ENCODE measurements at regions not wholly inside any gene's neighbourhood (a gene's known extent, or its start where the extent isn't known, plus 50 kb on each side); places are given as distances from the start of the nearest gene placed in this dataset.

DNA sequence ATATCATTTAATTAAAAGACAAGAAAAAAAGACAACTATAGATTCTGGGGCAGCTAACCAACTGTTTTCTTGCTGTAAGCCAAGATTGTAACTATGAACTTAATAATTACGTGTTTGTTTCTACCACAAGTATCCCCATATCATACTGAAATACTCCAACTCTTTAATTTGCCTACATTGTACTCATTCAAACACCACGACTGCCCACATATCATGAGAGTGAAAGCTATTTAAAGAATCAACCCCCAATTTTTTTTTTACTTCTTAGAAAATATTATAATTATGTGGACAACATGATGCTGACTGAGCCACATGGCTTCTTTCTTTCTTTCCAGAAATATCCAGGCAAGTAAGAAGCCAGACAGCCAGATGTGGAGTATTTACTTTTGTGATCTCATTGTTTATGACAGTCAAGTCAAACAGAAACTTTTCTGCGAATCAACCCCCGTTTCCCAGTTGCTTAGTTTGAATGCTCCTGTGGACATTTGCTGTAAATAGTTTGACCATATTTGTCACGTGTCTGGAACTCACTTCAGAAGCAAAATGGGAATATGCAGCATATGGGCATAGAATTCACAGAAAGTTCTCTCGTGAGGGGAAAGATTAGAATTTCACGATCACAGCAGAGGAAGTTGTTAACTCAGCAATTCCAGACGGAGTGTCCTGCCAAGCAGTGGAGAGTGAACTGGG lies 126.8 kb upstream of the PSMD7 start:
- no peak for DNase-seq

DNA sequence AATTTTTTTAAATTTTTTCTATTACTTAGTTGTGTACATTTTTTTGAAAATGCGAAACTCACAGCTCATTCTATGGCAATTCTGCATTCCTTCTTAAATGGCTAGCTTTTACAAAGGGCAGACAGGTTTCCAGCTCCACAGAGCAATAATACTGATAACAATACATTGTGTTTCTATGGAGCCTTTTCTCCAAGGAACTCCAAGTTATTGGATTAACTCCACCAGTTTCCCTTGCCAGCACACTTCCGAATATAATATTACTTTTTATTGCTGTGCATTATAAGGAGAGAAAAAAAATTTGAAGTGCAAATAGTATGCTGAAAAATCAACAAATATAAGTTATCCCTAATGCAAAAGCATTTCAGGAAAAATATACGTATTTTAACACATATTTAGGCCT lies 127.5 kb upstream of the PSMD7 start:
- no peak for DNase-seq

DNA sequence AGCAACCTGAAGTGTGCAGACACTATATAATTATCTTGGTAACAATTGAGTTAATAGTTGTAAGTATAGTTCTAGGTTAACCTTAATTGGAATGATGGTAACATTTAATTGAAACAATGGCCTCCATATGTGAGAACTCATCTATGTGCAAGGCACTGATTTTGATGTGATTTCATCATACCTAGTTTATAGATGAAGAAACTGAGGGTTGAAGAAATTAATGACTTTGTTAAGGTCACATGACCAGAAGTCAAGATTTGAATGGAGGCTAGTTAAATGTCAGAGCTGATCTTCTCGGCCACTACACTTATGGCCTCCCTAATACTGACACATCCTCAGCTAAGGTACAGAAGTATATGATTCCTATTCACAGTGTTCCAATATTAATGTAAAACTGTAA lies 128.2 kb upstream of the PSMD7 start:
- no peak for DNase-seq

DNA sequence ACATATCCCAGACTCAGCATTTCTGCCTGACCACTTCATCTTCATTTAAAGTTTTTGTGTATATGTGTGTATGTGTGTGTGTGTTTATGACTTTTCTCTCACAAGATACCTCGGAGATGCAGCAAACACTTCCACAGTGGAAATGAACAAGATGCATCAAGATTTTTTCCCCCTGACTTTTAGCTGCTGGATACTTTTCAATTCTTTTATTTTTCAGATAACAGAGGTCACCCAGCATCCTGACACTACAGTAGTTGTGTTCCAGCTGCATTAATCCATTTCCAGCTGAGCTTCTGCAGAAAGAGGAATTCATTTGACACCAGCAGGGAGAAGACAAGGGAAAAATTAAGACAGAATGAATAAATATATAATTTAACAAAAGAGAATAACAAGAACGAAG lies 130.2 kb upstream of the PSMD7 start:
- DNase-seq, result no peak

DNA sequence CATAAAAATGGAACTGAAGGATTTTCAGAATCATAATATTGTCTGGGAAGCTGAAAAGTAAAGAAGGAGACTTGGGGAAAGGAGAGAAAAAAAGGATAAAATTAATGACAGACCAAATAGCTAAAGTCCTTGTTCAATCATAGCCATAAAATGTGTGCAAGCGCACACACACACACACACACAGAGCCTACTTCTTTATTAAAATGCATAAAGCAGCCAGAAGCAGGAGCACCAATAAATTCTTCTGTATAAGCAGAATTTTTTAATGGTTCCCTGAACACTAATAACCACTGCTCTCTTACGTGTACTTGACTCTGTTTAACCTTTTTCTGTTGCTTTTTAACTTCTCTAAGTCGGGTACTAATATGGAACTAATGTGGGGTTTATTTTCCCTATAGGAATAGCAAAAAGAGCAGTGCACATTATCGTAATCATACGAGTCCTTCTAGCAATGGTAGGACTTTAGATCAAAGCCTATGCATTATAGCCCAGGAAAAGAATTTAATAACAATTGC lies 131.0 kb upstream of the PSMD7 start:
- no peak for DNase-seq

DNA sequence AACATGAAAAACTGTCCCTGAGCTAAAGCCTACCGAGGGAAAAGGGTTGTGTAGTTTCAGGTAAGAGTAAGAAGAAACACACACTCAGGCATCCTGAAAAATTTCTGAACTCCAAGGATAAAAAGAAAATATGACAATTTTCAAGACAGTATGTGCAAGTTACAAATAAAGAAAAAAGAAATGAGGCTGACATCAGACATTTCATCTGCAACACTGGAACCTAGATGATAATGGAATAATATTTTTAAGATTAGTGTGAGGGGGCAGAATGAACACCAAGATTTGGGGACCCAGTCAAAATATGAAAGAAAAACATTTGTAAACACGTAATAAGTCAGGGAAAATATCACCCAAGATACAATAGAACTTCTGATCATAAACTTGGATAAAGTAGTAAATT lies 135.9 kb upstream of the PSMD7 start:
- no peak for DNase-seq

DNA sequence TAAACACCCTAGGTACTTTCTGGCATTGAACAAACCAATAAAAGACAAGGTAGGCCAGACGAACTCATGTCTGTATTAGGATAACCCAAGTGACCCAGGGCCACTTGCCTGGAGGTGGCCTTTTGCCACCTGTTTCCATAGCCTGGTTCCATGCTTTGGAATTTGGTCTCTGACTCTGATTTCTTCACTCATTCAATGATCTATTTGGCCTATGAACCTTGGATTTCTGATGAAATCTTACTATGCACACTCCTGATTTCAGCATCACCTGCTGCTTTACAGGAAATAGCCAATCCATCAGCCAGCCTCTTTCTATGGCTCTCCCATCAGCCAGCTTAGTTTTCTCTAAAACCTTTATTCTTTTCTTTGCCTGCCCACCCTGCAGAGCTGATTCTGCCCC lies 142.8 kb upstream of the PSMD7 start:
- DNase-seq, result no peak

DNA sequence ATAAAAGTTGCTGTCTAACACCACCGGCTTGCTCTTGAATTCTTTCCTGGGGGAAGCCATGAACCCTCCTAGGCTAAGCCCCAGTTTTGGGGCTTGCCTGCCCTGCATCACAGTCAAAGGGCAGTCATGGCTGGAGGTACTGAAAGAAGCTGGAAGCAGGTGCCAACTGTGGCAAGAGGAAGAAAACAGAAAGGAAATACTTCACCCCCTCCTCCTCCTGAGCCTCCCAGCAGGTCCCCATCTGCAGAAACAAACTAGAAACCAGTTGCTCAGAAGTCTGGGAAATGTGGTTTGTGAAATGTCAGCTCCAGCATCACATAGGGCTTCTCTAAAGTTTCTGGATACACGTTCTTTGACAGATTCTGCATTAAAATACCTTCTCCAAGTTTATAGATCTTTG lies 150.0 kb upstream of the PSMD7 start:
- DNase-seq, result no peak

DNA sequence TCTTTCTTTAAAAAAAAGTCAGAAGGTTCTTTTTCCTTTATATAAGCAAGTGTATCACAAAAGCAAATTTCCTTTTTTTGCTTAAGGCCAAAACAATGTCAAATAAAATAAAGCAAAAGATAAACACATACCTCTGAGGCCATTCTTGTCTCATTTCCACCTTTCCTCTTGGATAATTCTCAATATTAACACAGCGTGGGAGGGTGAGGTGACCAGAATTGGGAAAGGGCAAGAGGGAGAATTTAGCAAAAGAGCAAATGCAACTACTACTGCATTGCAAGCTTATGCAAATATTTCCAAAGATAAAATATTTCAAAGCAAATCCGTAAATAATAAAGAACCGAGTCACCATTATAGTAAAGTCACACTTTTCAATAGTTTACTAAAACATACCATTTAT lies 153.4 kb upstream of the PSMD7 start:
- no peak for DNase-seq

DNA sequence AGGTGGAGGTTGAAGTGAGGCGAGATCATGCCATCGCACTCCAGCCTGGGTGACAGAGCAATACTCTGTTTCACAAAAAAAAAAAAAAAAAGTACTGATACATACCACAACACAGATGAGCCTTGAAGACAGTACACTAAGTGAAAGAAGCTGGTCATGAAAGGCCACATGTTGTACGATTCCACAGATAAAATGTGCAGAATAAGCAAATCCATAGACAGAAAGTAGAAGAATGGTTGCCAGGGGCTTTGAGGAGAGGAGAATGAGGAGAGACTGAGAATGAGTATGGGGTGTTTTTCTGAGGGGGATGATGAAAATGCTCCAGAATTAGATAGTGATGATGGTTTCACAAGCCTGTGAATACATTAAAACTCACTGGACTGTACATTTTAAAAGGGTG lies 155.6 kb upstream of the PSMD7 start:
- no peak for DNase-seq

DNA sequence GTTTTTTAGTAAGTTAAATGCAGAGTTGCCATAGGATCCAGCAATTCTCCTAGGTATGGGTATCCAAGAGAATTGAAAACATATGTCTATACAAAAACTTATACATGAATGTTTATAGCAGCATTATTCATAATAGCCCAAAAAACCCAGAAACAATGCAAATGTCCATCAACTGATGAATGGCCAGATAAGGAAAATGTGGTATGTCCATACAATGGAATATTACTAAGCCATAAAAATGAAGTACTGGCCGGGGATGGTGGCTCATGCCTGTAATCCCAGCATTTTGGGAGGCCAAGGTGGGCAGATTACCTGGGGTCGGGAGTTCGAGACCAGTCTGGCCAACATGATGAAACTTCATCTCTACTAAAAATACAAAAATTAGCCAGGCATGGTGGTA lies 156.1 kb upstream of the PSMD7 start:
- no peak for DNase-seq

DNA sequence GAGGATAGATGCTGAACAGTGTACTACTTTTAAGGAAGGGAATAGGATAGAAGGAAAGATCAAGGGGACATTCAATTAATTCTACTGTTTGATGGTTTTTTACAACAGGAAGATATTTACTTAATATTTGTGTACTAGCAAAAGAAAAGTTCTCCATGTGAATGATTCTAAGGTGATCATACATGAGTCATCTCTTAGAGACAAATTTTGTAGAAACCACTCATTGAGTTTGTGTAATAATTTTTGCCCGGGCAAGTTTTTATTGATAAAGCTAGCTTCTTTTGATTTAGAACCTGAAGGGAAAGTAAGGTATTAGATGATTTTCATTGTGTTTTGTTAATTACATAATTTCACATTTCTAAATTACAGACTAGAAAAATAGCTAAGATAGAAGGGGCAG lies 172.8 kb upstream of the PSMD7 start:
- no peak for DNase-seq

DNA sequence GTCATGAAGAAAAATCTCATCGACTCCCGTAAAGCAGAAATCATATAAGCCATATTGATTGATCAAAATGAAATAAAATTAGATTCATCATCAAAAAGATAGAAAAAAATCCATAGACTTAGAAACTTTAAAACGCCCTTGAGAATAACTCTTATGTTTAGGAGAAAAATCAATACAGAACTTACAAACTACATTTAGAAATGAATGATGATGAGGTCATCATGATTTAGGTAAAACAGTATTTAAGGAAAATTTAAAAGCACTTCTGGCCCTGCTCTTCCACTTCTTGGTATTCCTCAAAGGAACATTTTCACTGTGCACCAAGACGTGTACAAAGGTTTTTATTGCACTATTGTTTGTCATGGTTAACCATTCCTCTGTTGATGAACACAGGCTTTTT lies 173.4 kb upstream of the PSMD7 start:
- DNase-seq, result no peak

DNA sequence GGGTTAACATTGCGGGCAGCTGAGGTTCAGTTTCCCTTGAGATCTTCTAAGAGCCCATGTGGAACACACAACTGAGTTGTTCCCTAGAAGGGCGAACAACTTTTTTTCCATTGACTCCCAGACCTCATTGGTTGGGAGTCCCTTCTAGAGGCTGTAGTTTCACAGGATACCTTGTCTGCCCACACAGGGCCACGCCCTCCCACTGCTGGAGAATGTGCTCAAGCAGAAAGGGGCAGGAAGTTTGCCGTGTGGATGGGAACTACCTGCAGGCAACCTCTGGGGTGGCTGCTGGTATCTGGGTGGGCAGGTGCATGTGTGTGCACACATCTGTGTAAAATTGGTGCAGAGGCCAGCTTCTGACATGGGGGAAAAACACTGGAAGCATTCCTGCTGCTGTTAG lies 178.8 kb upstream of the PSMD7 start:
- DNase-seq, result no peak

DNA sequence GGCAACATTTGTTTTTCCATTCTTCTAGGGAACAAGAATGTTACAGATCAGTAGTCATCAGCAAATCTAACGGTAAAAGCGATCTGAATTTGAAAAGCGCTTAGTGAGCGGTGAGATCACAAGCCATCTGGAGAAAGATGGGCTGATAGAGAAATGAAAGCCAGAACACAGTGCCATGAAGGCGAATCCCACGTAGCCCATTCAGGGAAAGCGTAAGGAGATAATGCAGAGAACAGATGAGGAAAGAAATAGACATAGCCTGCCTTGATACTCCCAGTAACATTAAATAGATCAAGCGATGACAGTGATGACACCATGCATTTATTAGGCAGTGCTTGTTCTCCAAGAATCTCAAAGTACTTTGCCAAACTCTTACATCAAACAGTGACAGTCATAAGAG lies 183.1 kb upstream of the PSMD7 start:
- DNase-seq, result no peak

DNA sequence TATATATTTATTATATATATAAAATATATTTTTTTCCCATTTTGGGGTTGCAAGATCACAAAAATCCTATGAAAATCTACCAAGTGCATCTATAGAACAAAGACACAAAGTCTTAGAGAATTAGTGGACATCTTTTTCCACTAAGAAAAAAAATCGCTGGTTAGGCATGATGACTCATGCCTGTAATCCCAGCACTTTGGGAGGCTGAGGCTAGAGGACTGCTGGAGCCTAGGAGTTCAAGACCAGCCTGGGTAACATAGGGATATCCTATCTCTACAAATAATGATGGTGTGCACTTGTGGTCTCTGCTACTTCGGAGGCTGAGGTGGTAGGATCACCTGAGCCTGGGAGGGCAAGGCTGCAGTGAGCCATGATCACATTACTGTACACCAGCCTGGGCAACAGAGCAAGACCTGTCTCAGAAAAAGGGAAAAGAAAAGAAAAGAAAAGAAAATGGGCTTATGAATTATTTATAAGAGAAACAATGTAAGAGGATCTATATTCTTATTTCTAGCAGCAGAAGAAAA lies 185.1 kb upstream of the PSMD7 start:
- DNase-seq, result no peak

DNA sequence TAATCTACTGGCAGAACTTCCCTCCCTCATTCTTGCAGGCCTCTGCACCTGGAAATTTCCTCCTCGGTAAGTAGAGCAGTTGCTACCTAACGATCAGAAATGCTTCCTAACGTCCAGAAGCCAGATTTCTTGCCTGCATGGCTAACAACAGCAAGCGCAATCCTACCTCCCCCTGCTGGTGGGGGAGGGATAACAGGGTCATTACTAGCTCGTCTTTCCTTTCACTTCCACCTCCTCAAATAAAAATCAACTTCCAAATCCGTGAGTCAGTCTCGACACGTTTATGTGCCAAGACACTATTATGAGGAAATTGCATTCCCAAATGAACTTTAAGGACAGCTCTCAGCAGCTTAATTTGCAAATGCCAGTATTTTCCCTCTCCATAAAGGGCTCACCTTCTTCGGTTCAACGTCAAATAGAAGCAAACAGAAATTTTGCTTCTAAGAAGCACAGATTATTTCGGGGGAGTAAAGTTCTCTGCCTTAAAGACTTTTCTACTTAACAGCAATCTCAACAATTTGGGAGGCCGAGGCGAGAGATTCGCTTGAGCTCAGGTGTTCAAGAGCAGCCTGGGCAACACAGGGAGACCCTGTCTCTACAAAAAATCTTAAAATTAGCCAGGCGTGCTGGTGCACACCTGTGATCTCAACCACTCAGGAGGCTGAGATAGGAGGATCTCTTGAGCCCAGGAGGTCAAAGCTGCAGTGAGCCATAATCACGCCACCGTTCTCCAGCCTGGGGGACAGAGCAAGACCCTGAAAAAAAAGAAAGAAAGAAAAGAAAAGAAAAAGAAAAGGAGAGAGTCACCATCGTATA lies 188.6 kb upstream of the PSMD7 start:
- peak; percentile 15 for DNase-seq

DNA sequence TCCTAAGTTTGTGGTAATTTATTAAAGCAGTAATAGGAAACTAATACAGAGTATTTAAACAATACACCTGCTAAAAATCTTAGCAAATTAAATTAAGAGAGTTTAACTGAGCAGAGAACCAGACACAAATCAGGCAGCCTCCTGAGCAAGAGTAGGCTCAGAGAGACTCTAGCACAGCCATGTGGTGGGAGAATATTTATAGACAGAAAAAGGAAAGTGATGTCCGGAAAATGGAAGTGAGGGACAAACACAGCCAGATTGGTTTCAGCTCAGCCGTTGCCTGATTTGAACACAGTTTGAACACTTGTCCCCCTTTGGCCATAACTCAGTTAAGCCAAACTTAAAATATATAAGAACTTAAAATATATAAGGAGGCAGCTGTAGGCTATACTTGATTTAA lies 192.6 kb upstream of the PSMD7 start:
- DNase-seq, result no peak

DNA sequence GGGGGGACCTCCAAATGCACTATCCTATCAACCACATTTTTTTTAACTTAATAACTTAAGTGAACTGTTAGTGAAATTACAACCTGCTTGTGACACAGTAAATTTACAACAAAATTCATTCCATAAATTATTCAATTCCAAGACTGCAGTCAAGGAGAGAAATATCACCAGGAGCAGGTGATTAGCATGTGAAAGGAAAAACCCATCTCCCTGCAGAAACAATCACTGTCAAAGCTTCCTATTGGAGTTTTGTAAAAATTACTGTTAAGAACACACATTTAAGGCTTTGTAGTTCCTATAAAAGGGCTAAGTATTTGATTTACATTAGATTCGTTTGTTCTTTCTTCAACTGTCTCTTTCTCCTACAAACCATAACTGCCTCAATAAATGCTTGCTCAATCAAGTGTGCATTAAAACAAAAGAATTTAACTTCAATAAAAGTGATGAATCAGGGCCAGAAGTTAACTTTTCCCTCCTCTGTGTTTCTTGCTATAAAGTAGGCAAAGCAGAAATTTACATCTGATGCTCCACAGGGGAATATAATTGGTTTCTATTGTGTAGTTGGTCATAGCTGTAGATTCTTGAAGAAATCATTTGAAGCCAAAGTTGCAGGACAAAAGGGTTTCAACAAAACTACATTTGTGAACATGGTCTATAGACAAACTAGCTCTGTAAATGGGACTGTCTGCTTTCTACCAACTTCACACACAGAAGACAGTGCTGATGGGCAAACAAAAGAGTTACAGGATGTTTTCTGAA lies 195.1 kb upstream of the PSMD7 start:
- DNase-seq, result no peak

DNA sequence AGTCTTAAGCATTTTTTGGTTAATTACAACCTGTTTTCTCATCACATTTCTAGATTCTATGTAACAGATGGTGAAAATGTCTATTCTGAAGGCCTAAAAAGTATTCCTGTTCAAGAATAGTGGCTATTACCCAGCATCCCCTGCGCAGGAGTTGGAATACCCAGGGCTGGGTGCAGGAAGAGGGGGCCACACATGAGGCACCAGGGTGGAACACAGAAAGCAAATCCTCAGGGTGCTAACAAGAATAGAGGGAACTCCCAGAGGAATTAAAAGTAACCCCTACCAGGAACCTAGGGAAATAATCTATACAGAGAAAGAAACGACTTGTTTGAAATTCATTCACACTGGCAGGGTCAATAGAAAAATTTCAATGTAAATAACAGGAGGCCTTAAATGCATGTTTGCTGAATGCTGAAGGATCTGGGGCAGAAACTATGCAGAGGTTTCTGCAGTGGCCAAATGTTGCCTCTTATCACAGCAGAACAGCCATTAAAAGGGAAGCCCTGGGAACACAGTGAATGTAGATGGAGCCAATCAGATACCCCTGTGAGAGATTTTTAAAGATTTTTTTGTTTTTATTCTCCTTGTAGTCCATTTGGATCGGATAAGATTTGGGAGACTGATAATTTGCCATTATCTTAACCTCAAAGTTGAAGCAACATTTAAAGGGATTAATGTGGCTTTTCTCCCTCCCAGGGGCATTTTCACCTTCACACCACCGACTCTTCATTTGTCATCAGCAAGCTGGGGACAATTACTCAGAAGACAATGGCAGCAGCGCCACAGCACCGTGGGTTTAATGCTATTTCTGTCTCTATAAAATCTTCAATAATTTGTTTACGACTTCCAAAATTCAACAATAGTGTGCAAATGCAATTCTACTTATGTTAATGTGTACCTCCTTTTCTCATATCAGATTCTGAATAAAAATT lies 196.0 kb upstream of the PSMD7 start:
- DNase-seq, result no peak

DNA sequence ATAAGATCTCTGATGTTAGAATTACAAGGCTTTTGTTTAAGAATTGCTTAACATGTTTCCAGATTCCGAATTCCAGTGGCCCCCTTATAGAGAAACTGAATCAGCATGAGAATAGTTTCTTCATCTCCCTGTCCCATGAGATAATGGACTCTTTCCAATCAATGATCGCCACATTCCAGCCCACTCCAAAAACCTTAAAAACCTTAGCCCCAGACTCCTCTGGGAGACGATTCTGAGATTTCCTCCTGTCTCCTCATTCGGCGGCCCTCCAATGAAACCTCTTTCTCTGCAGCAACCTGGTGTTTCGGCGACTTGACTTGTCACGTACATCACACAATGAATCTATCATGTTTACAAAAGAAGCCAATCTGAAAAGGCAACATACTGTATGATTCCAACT lies 197.1 kb upstream of the PSMD7 start:
- no peak for DNase-seq

DNA sequence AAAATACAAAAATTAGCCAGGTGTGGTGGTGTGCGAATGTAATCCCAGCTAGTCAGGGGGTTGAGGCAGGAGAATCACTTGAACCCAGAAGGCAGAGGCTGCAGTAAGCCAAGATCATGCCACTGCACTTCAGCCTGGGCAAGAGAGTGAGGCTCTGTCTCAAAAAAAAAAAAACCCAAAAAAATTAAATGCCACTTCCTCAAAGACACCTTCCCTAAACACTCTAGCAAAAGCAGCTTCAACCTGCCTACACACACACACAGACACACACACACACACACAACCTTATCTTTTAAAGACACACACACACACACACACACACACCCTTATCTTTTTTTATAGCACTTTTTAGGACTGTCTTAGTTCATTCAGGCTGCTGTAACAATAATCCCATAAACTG lies 201.7 kb upstream of the PSMD7 start:
- DNase-seq, result no peak
